H7 (cell line): ENCODE measurements at regions not wholly inside any gene's neighbourhood (a gene's known extent, or its start where the extent isn't known, plus 50 kb on each side); places are given as distances from the start of the nearest gene placed in this dataset.
"Not testable (repeated sequence)": the region's sequence is repeated elsewhere in the genome, so short reads cannot be mapped to it uniquely, and the experiment has no call there.

Experiments
- DNase-seq: peaks from one replicate; pipeline ENCODE4 v3.0.0; 2012
- H3K27me3 ChIP-seq: 2 replicates; pipeline ENCODE4 v1.6.0; 2011; ENCODE audit warnings: mild to moderate bottlenecking, low read length; ENCODE audit not compliant: control insufficient read depth, insufficient read depth
- H3K36me3 ChIP-seq: replicated peaks from 2 replicates; pipeline ENCODE4 v1.5.1; 2011; ENCODE audit warnings: low read length; ENCODE audit not compliant: control insufficient read depth, insufficient read depth
- H3K4me3 ChIP-seq: 2 replicates; pipeline ENCODE4 v1.5.1; 2011; ENCODE audit warnings: low read depth, mild to moderate bottlenecking, control low read depth, low read length, moderate library complexity; ENCODE audit not compliant: insufficient read depth

GRCh38 chr1:194062526-194062925, 876.1 kb upstream of the B3GALT2 start:
- Histone ChIP-seq H3K27me3 (no peaks in the 10 kb centered on the region), H3K36me3 (no peaks in the 10 kb centered on the region), H3K4me3 (no peak overlapping the region)
- no peak for DNase-seq

GRCh38 chr1:194060481-194060880, 874.1 kb upstream of the B3GALT2 start:
- Histone ChIP-seq H3K4me3 (no peak overlapping the region), H3K27me3 (no peaks in the 10 kb centered on the region), H3K36me3 (no peaks in the 10 kb centered on the region)
- no peak for DNase-seq

- DNase-seq, H3K36me3 ChIP-seq, H3K4me3 ChIP-seq, H3K27me3 ChIP-seq: not testable (repeated sequence)
These were observed 871.9 kb upstream of the B3GALT2 start for GRCh38 chr1:194058268-194058667.

DNA sequence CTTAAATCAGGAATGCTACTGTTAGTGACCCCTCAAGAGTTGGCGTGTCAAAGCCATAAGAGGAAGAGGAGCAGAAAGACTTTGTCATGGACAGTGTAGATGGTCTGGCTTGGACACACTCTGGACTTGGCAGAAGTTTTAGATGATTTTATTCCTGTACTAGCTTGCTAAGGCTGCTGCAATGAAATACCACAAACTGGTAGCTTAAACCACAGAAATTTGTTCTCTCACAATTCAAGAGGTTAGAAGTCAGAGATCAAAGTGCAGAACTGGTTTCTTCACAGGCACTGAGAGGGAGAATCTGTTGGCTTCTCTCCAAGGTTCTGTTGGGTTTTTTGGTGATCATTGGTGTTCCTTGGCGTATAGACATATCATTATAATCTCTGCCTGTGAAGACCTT, 869.8 kb upstream of the B3GALT2 start:
- no peak for DNase-seq
- H3K36me3 ChIP-seq: no peaks in the 10 kb centered on the region
- no peaks in the 10 kb centered on the region for H3K27me3 ChIP-seq
- no peak overlapping the region for H3K4me3 ChIP-seq

GRCh38 chr1:194055536-194055935, 869.1 kb upstream of the B3GALT2 start:
- DNase-seq: no peak
- no peak overlapping the region for H3K4me3 ChIP-seq
- H3K36me3 ChIP-seq: no peaks in the 10 kb centered on the region
- no peaks in the 10 kb centered on the region for H3K27me3 ChIP-seq

GRCh38 chr1:194052514-194053338, 866.3 kb upstream of the B3GALT2 start:
- Histone ChIP-seq H3K4me3 (no peak overlapping the region), H3K27me3 (no peaks in the 10 kb centered on the region), H3K36me3 (no peaks in the 10 kb centered on the region)
- DNase-seq: no peak

DNA sequence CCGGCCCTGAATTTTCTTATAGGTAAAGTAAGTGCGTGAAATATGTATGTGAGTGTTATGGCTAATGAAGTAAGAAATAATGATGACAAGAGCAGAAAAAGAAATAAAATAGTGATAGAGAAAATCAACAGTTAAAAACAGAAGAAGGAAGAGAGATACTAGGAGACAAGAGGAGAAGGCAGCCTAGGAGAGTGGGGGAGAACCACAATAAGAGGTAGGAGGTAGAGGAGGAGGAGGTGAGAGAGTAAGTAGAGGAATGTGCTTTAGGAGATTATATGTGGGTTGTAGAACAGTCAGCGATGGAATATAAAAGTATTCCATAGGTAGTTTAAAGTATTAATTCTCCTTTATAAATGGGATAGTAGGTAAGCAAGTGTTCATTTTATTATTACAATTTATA, 861.5 kb upstream of the B3GALT2 start:
- H3K36me3 ChIP-seq: no peaks in the 10 kb centered on the region
- no peak for DNase-seq
- no peaks in the 10 kb centered on the region for H3K27me3 ChIP-seq
- no peak overlapping the region for H3K4me3 ChIP-seq

GRCh38 chr1:194047206-194047605, 860.8 kb upstream of the B3GALT2 start:
- Histone ChIP-seq H3K27me3 (no peaks in the 10 kb centered on the region), H3K36me3 (no peaks in the 10 kb centered on the region), H3K4me3 (no peak overlapping the region)
- DNase-seq: no peak

DNA sequence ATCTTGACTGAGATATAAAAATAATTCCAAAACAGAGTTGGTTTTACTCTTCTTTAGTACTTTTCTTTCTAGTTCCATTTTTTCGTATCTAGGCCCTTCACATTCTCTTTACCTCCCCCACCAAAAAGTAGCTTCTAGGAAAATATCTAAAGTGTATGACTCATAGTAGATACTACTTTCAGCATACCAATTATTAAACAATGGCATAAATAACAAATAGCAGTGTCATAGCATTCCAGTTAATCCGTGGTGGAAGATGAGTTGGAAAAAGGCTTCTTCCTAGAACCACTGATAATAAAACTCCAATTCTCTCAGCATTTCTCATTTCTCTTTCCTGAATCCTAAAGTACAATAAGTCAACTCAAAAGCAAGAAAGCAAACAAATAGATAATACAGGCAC, 859.0 kb upstream of the B3GALT2 start:
- H3K36me3 ChIP-seq: no peaks in the 10 kb centered on the region
- no peak for DNase-seq
- no peak overlapping the region for H3K4me3 ChIP-seq

DNA sequence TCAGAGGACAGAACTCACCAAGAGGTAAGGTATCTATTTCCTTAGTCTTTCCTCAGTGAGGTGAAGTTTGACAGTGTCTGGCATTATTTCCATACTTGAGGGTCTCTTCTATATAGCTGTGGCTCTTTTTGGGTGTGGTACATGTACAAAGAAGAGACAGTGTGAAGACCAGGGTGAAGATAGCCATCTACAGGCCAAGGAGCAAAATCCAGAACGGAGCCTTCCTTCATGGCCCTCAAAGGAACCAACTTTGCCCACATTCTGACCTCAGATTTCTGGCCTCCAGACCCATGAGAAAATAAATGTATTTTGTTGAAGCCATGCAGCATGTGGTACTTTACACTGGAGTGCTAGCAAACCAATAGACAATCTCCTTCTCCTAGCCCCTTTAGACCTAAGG, 858.5 kb upstream of the B3GALT2 start:
- Histone ChIP-seq H3K27me3 (no peaks in the 10 kb centered on the region), H3K36me3 (no peaks in the 10 kb centered on the region), H3K4me3 (no peak overlapping the region)
- no peak for DNase-seq

More for the DNA sequence above, 859.0 kb upstream of the B3GALT2 start:
- no peaks in the 10 kb centered on the region for H3K27me3 ChIP-seq

DNA sequence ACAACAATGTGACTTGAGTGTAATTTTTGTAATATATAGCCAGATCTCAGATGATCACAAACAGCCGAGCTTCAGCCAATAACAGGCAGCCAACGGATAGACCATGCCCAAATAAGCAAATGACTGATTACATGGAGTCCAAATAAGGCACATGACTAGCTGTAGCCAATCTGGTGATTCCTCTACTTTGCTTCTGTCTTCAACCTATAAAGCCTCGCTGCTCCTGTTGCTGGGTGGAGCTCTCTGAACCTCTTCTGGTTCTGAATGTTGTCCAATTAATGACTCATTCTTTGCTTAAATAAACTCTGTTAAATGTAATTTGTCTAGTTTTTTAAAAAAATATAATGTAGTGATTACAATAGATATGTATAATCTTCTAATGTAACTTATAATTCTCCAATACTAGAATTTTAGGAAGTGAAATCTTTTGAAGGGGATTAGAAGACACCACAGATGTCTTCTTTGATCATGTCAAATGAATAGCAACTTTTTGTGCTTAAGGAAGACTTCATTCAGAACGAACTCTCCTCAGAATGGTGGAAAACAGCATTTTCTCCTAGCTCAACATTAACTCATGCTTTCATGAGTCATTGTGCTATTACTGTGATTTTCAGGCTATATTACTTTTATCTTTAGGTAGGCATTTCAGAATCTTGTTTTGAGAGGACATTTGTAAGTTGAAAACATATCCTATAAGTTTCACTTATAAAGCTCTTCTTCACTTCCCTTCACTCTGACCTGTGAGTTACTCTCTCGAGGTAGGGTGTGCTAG, 857.8 kb upstream of the B3GALT2 start:
- Histone ChIP-seq H3K4me3 (no peak overlapping the region), H3K36me3 (no peaks in the 10 kb centered on the region), H3K27me3 (no peaks in the 10 kb centered on the region)
- DNase-seq: no peak

- no peak overlapping the region for H3K4me3 ChIP-seq
- no peak for DNase-seq
- H3K27me3 ChIP-seq: no peaks in the 10 kb centered on the region
- no peaks in the 10 kb centered on the region for H3K36me3 ChIP-seq
These were observed 856.3 kb upstream of the B3GALT2 start for GRCh38 chr1:194042736-194043135.

- H3K36me3 ChIP-seq: no peaks in the 10 kb centered on the region
- DNase-seq: no peak
- no peaks in the 10 kb centered on the region for H3K27me3 ChIP-seq
- no peak overlapping the region for H3K4me3 ChIP-seq
These were observed 854.1 kb upstream of the B3GALT2 start for GRCh38 chr1:194040496-194040895.

DNA sequence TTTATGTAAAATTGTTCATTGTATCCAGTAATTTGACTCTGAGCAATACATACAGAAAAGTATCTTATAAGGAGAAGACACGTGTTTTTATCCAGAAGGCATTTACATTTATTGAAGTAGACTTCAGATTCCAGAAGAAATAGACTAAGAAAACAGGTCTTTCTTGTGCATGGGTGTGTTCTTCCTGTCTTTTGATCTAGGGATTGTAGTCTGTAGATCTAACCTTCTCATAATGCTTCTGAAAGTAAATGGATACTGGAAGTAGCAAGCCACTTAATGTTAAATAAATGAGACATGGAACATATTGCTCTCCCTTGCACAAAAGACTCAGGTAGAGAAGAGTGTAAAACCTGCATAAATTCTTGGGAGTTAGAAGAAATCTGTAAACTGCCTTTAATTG, 853.2 kb upstream of the B3GALT2 start:
- H3K4me3 ChIP-seq: no peak overlapping the region
- H3K36me3 ChIP-seq: no peaks in the 10 kb centered on the region
- DNase-seq: no peak
- no peaks in the 10 kb centered on the region for H3K27me3 ChIP-seq

GRCh38 chr1:194033646-194034045, 847.2 kb upstream of the B3GALT2 start:
- no peak for DNase-seq
- Histone ChIP-seq H3K27me3 (no peaks in the 10 kb centered on the region), H3K36me3 (no peaks in the 10 kb centered on the region), H3K4me3 (no peak overlapping the region)
